ENCODE measurements at regions not wholly inside any gene's neighbourhood (a gene's known extent, or its start where the extent isn't known, plus 50 kb on each side); places are given as distances from the start of the nearest gene placed in this dataset.

DNA sequence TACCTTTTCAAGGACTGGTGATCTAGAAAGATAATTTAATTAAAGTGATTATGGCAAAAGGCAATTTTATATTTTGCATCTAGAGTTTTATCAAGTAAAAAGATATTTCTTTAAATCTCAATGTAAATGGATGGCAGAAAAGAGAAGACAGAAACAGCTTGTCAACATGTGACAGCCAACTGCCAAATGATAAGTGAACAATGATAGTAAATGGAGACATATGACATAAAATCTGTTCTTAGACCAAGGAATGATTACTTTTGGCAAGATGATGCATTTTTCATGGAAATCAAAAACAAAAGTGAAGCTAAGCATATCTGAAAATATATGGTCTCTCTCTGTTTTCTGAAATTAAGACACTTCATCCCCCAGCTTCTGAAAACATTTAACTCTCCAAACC lies 1730.7 kb upstream of the FLRT2 start:
- H2AFZ ChIP-seq (ENCODE audit: insufficient read depth, low read depth, low read length, poor library complexity, severe bottlenecking) = no peak overlapping the region
- H3K27me3 Mint-ChIP-seq (ENCODE audit: low read depth in 3 of 3) = no peaks in the 10 kb centered on the region
- no peak overlapping the region for H3K4me3 Mint-ChIP-seq
- H3K27me3 ChIP-seq (ENCODE audit: control insufficient read depth in 2 of 2, insufficient read depth in 2 of 2, low read length in 2 of 2) = no peaks in the 10 kb centered on the region
- H3K9ac ChIP-seq (ENCODE audit: insufficient read depth, low read length, poor library complexity, severe bottlenecking) = no peak overlapping the region
- no peaks in the 10 kb centered on the region for H3K36me3 ChIP-seq (replicated peaks in 1 of 2; ENCODE audit: control insufficient read depth in 1 of 2, insufficient read depth in 2 of 2, low read length in 2 of 2)
- peaks cover 0 to 3% (median 0%) of the 10 kb centered on the region in 7 donors for H3K9me3 Mint-ChIP-seq
- H3K4me2 ChIP-seq (replicated peaks; ENCODE audit: extremely low read depth, low read length, poor library complexity, severe bottlenecking) = no peak overlapping the region
- H3K4me3 ChIP-seq (replicated peaks in 1 of 3; ENCODE audit: low read depth in 2 of 3, low read length in 3 of 3) = no peak overlapping the region
- no peaks in the 10 kb centered on the region for H3K79me2 ChIP-seq (ENCODE audit: insufficient read depth, low read length)
- H4K20me1 ChIP-seq (ENCODE audit: insufficient read depth, low read length) = no peaks in the 10 kb centered on the region
- no peak for TF ChIP-seq CTCF (IDR thresholded peaks at IDR 0.05)
- H3K36me3 Mint-ChIP-seq = no peaks in the 10 kb centered on the region
- H3K27ac Mint-ChIP-seq = no peak overlapping the region
- H3K27ac ChIP-seq (ENCODE audit: low read depth in 1 of 2, low read length in 2 of 2) = no peak overlapping the region
- no peaks in the 10 kb centered on the region for H3K4me1 Mint-ChIP-seq
- no peak for DNase-seq
- no peaks in the 10 kb centered on the region for H3K4me1 ChIP-seq (ENCODE audit: control insufficient read depth in 1 of 2, insufficient read depth in 2 of 2, low read length in 2 of 2)
- intact Hi-C loops (cut with micrococcal nuclease) = no loop called here
- peaks cover 0 to 4% of the 10 kb centered on the region in 2 donors for H3K9me3 ChIP-seq (replicated peaks in 1 of 2; ENCODE audit: control insufficient read depth in 1 of 2, insufficient read depth in 1 of 2, low read length in 2 of 2)

- Histone ChIP-seq H4K20me1 (ENCODE audit: insufficient read depth, low read length) (no peaks in the 10 kb centered on the region), H3K4me3 (replicated peaks in 1 of 3; ENCODE audit: low read depth in 2 of 3, low read length in 3 of 3) (no peak overlapping the region), H3K9ac (ENCODE audit: insufficient read depth, low read length, poor library complexity, severe bottlenecking) (no peak overlapping the region), H3K27ac (ENCODE audit: low read depth in 1 of 2, low read length in 2 of 2) (no peak overlapping the region), H3K79me2 (ENCODE audit: insufficient read depth, low read length) (no peaks in the 10 kb centered on the region), H3K9me3 (replicated peaks in 1 of 2; ENCODE audit: control insufficient read depth in 1 of 2, insufficient read depth in 1 of 2, low read length in 2 of 2) (no peaks in the 10 kb centered on the region), H3K4me2 (replicated peaks; ENCODE audit: extremely low read depth, low read length, poor library complexity, severe bottlenecking) (no peak overlapping the region), H3K27me3 (ENCODE audit: control insufficient read depth in 2 of 2, insufficient read depth in 2 of 2, low read length in 2 of 2) (no peaks in the 10 kb centered on the region), H3K4me1 (ENCODE audit: control insufficient read depth in 1 of 2, insufficient read depth in 2 of 2, low read length in 2 of 2) (no peaks in the 10 kb centered on the region), H3K36me3 (replicated peaks in 1 of 2; ENCODE audit: control insufficient read depth in 1 of 2, insufficient read depth in 2 of 2, low read length in 2 of 2) (no peaks in the 10 kb centered on the region), H2AFZ (ENCODE audit: insufficient read depth, low read depth, low read length, poor library complexity, severe bottlenecking) (no peak overlapping the region)
- Mint-ChIP-seq H3K36me3 (no peaks in the 10 kb centered on the region), H3K4me1 (no peaks in the 10 kb centered on the region), H3K9me3 (peaks cover 0 to 7% (median 0%) of the 10 kb centered on the region in 7 donors), H3K4me3 (no peak overlapping the region), H3K27me3 (ENCODE audit: low read depth in 3 of 3) (no peaks in the 10 kb centered on the region), H3K27ac (no peak overlapping the region)
- no peak for DNase-seq
- TF ChIP-seq CTCF (IDR thresholded peaks at IDR 0.05) = no peak
- WGBS (ENCODE audit: insufficient coverage) = no CpG with 5 or more reads among the region's 1 CpG
- intact Hi-C loops (cut with micrococcal nuclease) = no loop called here
These were observed 1715.0 kb upstream of the FLRT2 start for GRCh38 chr14:83814896-83815295.

Data from CD14-positive monocyte (primary cell).